ENCODE measurements at regions not wholly inside any gene's neighbourhood (a gene's known extent, or its start where the extent isn't known, plus 50 kb on each side); places are given as distances from the start of the nearest gene placed in this dataset.
"Not testable (repeated sequence)": the region's sequence is repeated elsewhere in the genome, so short reads cannot be mapped to it uniquely, and the experiment has no call there.

GRCh38 chr5:88656221-88656950 lies 226.6 kb downstream of the MEF2C start:
- no peak for TF ChIP-seq CTCF (conservative IDR thresholded peaks at IDR 0.05; ENCODE audit: low read depth, low read length)
- no peak for DNase-seq (ENCODE audit: low read depth)
- H3K4me3 ChIP-seq (ENCODE audit: low read length): no peak overlapping the region

DNA sequence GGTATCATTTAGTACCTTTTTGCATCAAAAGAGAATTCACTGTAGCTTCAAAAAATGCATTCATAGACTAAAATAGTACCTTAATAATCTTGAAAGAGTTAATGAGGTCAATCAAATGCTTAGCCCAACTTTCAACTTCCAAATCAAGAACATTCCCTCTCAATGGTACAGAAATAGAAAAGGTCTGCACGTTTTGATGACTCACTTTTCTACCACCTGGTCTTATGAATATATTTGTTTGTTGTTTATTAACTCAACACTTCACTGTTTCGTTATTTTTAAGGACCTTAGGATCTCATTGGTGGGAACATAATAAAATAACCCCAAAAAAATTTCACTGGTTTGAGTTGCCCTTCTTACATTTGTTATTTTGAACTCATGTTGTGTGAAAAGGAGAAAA lies 229.5 kb downstream of the MEF2C start:
- no peak for DNase-seq (ENCODE audit: low read depth)
- TF ChIP-seq CTCF (conservative IDR thresholded peaks at IDR 0.05; ENCODE audit: low read depth, low read length): no peak
- H3K4me3 ChIP-seq (ENCODE audit: low read length): no peak overlapping the region

- DNase-seq (ENCODE audit: low read depth): no peak
- H3K4me3 ChIP-seq (ENCODE audit: low read length): no peak overlapping the region
- TF ChIP-seq CTCF (conservative IDR thresholded peaks at IDR 0.05; ENCODE audit: low read depth, low read length): no peak
Observed at GRCh38 chr5:88647901-88648300, 235.1 kb downstream of the MEF2C start.

DNA sequence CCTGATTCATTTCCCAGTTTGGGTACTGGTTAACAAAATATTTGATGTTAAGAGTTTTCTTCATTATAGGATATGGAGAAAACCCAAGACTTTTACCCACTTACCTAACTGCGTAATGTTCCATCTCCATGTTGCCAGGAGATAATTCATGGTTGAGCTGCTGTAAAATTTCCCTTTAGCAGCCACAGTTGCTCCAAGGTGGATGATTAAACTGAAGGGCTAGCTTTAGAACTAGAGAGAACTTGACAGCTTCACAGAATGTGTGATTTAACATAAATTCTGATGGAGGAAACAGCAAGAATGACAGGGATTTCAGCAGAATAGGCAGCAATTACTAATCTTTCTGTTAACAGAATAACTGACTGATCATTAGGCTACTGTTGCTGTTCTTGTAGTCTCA lies 236.1 kb downstream of the MEF2C start:
- no peak for TF ChIP-seq CTCF (conservative IDR thresholded peaks at IDR 0.05; ENCODE audit: low read depth, low read length)
- no peak overlapping the region for H3K4me3 ChIP-seq (ENCODE audit: low read length)
- no peak for DNase-seq (ENCODE audit: low read depth)

GRCh38 chr5:88644676-88645075 lies 238.3 kb downstream of the MEF2C start:
- no peak for DNase-seq (ENCODE audit: low read depth)
- H3K4me3 ChIP-seq (ENCODE audit: low read length): no peak overlapping the region
- no peak for TF ChIP-seq CTCF (conservative IDR thresholded peaks at IDR 0.05; ENCODE audit: low read depth, low read length)

DNA sequence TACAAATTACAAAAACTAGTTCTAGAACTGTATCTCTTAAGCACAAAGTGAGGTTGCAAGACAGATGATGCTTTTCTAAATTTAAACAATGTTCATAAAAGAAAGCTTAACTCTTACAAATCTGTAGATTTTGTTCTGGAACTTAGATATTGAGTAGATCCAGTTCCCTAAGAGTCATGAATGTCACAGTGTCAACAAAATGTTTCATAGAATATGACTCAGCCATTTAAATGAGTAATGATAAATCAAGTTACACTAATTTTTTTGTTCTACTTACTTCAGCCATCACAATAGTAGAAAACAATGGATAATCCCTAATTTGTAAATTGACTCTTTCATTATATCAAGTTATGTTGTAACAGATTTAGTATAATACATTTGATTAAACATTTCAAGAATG lies 239.7 kb downstream of the MEF2C start:
- no peak for TF ChIP-seq CTCF (conservative IDR thresholded peaks at IDR 0.05; ENCODE audit: low read depth, low read length)
- no peak overlapping the region for H3K4me3 ChIP-seq (ENCODE audit: low read length)
- no peak for DNase-seq (ENCODE audit: low read depth)

GRCh38 chr5:88634014-88634413 lies 249.0 kb downstream of the MEF2C start:
- no peak overlapping the region for H3K4me3 ChIP-seq (ENCODE audit: low read length)
- DNase-seq (ENCODE audit: low read depth): no peak
- no peak for TF ChIP-seq CTCF (conservative IDR thresholded peaks at IDR 0.05; ENCODE audit: low read depth, low read length)

DNA sequence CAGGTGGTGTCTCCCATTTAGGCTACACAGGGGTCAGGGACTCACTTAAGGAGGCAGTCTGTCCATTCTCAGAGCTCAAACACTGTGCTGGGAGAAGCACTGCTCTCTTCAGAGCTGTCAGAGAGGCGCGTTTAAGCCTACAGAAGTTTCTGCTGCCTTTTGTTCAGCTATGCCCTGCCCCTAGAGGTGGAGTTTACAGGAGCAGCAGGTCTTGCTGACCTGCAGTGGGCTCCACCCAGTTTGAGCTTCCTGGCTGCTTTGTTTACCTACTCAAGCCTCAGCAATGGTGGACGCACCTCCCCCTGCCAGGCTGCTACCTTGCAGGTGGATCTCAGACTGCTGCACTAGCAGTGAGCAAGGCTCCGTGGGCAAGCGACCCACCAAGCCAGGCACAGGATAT lies 260.1 kb downstream of the MEF2C start:
- not testable (repeated sequence) for DNase-seq (ENCODE audit: low read depth); H3K4me3 ChIP-seq (ENCODE audit: low read length)

DNA sequence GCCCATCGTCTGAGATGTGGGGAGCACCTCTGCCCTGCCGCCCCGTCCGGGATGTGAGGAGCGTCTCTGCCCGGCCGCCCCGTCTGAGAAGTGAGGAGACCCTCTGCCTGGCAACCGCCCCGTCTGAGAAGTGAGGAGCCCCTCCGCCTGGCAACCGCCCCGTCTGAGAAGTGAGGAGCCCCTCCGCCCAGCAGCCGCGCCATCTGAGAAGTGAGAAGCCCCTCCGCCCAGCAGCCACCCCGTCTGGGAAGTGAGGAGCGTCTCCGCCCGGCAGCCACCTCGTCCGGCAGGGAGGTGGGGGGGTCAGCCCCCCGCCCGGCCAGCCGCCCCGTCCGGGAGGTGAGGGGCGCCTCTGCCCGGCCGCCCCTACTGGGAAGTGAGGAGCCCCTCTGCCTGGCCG lies 267.2 kb downstream of the MEF2C start:
- H3K4me3 ChIP-seq (ENCODE audit: low read length): not testable (repeated sequence)

More for the DNA sequence above, 267.2 kb downstream of the MEF2C start:
- not testable (repeated sequence) for DNase-seq (ENCODE audit: low read depth)

Measured in retinal pigment epithelial cell (primary cell).